SK-N-MC (cell line): ENCODE measurements at regions not wholly inside any gene's neighbourhood (a gene's known extent, or its start where the extent isn't known, plus 50 kb on each side); places are given as distances from the start of the nearest gene placed in this dataset.

Experiments
- DNase-seq: peaks from one replicate; pipeline ENCODE4 v3.0.0-alpha.2; 2011; ENCODE audit warnings: low read depth, low spot score
- H3K27ac ChIP-seq: fragments of 200-600 bp; sonication (generic); 2 replicates; pipeline ENCODE4 v1.5.1; 2016; ENCODE audit warnings: mixed run types
- H3K36me3 ChIP-seq: fragments of 200-600 bp; sonication (generic); 2 replicates; pipeline ENCODE4 v1.6.1; 2017; ENCODE audit warnings: antibody characterized with exemption, low read length, mixed read lengths; ENCODE audit not compliant: insufficient read depth
- H3K4me3 ChIP-seq: fragments of 200-600 bp; sonication (generic); 2 replicates; pipeline ENCODE4 v1.5.1; 2016
- H3K9ac ChIP-seq: fragments of 200-600 bp; sonication (generic); 2 replicates; pipeline ENCODE4 v1.8.0; 2017; ENCODE audit warnings: mixed run types, mixed read lengths; ENCODE audit not compliant: insufficient read length
- H3K9me3 ChIP-seq: fragments of 200-600 bp; sonication (generic); 2 replicates; pipeline ENCODE4 v1.6.1; 2017; ENCODE audit warnings: low read depth, mild to moderate bottlenecking, antibody characterized with exemption, low read length, moderate library complexity, mixed read lengths
- EZH2 ChIP-seq: fragments of 200-600 bp; sonication (generic); IDR thresholded peaks from one replicate; pipeline ENCODE4 v1.6.1; 2017; ENCODE audit warnings: antibody characterized with exemption
- FOXP2 ChIP-seq: optimal IDR thresholded peaks from 2 replicates; pipeline ENCODE3; 2011; ENCODE audit warnings: mild to moderate bottlenecking, moderate library complexity; ENCODE audit not compliant: insufficient read depth; ENCODE audit errors: extremely low read length, control extremely low read depth
- POLR2AphosphoS5 ChIP-seq: IDR thresholded peaks from 2 replicates; pipeline ENCODE4 v1.6.1; 2012; ENCODE audit warnings: mild to moderate bottlenecking, low read depth, low read length, borderline replicate concordance

GRCh38 chr16:58828901-58829545 is 94.9 kb upstream of the GOT2 start:
- H3K9ac ChIP-seq = no peak overlapping the region
- H3K4me3 ChIP-seq = peak overlapping the region; percentile 43
- DNase-seq = no peak
- 0 out of 2 replicates have a peak overlapping the region, but pooled peaks have one; percentile 46 for H3K27ac ChIP-seq
- H3K36me3 ChIP-seq = no peaks in the 10 kb centered on the region
- TF ChIP-seq POLR2AphosphoS5 (no peak), EZH2 (no peak), FOXP2 (no peak)
- H3K9me3 ChIP-seq = no peaks in the 10 kb centered on the region

GRCh38 chr16:58824201-58824600 is 90.1 kb upstream of the GOT2 start:
- TF ChIP-seq POLR2AphosphoS5 (no peak), FOXP2 (no peak), EZH2 (no peak)
- Histone ChIP-seq H3K27ac (no peak overlapping the region), H3K9me3 (no peaks in the 10 kb centered on the region), H3K36me3 (no peaks in the 10 kb centered on the region), H3K4me3 (no peak overlapping the region), H3K9ac (no peak overlapping the region)
- no peak for DNase-seq

GRCh38 chr16:58821886-58822285 is 87.8 kb upstream of the GOT2 start:
- Histone ChIP-seq H3K4me3 (no peak overlapping the region), H3K36me3 (no peaks in the 10 kb centered on the region), H3K27ac (no peak overlapping the region), H3K9ac (no peak overlapping the region), H3K9me3 (no peaks in the 10 kb centered on the region)
- TF ChIP-seq FOXP2 = no peak
- no peak for TF ChIP-seq EZH2
- TF ChIP-seq POLR2AphosphoS5 = no peak
- no peak for DNase-seq

- H3K4me3 ChIP-seq = no peak overlapping the region
- no peaks in the 10 kb centered on the region for H3K36me3 ChIP-seq
These were observed 86.3 kb upstream of the GOT2 start for GRCh38 chr16:58820411-58820810.

GRCh38 chr16:58815181-58815888 is 81.2 kb upstream of the GOT2 start:
- H3K4me3 ChIP-seq = no peak overlapping the region
- no peak for DNase-seq
- H3K9me3 ChIP-seq = no peaks in the 10 kb centered on the region
- no peak overlapping the region for H3K27ac ChIP-seq
- H3K9ac ChIP-seq = no peak overlapping the region
- no peaks in the 10 kb centered on the region for H3K36me3 ChIP-seq
- TF ChIP-seq POLR2AphosphoS5 (no peak), EZH2 (no peak), FOXP2 (no peak)

More at GRCh38 chr16:58820411-58820810, 86.3 kb upstream of the GOT2 start:
- TF ChIP-seq FOXP2 (no peak), EZH2 (no peak), POLR2AphosphoS5 (no peak)
- H3K9me3 ChIP-seq = no peaks in the 10 kb centered on the region
- H3K27ac ChIP-seq = no peak overlapping the region
- H3K9ac ChIP-seq = no peak overlapping the region
- DNase-seq = no peak

- H3K9me3 ChIP-seq = no peaks in the 10 kb centered on the region
- H3K4me3 ChIP-seq = peak overlapping the region; percentile 64
- DNase-seq = no peak
- no peak overlapping the region for H3K27ac ChIP-seq
- no peaks in the 10 kb centered on the region for H3K36me3 ChIP-seq
- H3K9ac ChIP-seq = no peak overlapping the region
- TF ChIP-seq FOXP2 (no peak), POLR2AphosphoS5 (no peak), EZH2 (no peak)
These were observed 80.3 kb upstream of the GOT2 start for GRCh38 chr16:58814348-58814801.

- H3K4me3 ChIP-seq = no peak overlapping the region
- TF ChIP-seq EZH2 = no peak
- DNase-seq = no peak
These were observed 75.1 kb upstream of the GOT2 start for GRCh38 chr16:58809213-58809612.

GRCh38 chr16:58807276-58807675 is 73.2 kb upstream of the GOT2 start:
- H3K9ac ChIP-seq = no peak overlapping the region
- H3K9me3 ChIP-seq = no peaks in the 10 kb centered on the region
- no peak for DNase-seq
- H3K4me3 ChIP-seq = no peak overlapping the region
- no peaks in the 10 kb centered on the region for H3K36me3 ChIP-seq
- no peak overlapping the region for H3K27ac ChIP-seq
- TF ChIP-seq FOXP2 (no peak), POLR2AphosphoS5 (no peak), EZH2 (no peak)

More at GRCh38 chr16:58809213-58809612, 75.1 kb upstream of the GOT2 start:
- H3K9me3 ChIP-seq = no peaks in the 10 kb centered on the region
- H3K27ac ChIP-seq = no peak overlapping the region
- H3K36me3 ChIP-seq = no peaks in the 10 kb centered on the region
- H3K9ac ChIP-seq = no peak overlapping the region
